ENCODE measurements at regions not wholly inside any gene's neighbourhood (a gene's known extent, or its start where the extent isn't known, plus 50 kb on each side); places are given as distances from the start of the nearest gene placed in this dataset.

DNA sequence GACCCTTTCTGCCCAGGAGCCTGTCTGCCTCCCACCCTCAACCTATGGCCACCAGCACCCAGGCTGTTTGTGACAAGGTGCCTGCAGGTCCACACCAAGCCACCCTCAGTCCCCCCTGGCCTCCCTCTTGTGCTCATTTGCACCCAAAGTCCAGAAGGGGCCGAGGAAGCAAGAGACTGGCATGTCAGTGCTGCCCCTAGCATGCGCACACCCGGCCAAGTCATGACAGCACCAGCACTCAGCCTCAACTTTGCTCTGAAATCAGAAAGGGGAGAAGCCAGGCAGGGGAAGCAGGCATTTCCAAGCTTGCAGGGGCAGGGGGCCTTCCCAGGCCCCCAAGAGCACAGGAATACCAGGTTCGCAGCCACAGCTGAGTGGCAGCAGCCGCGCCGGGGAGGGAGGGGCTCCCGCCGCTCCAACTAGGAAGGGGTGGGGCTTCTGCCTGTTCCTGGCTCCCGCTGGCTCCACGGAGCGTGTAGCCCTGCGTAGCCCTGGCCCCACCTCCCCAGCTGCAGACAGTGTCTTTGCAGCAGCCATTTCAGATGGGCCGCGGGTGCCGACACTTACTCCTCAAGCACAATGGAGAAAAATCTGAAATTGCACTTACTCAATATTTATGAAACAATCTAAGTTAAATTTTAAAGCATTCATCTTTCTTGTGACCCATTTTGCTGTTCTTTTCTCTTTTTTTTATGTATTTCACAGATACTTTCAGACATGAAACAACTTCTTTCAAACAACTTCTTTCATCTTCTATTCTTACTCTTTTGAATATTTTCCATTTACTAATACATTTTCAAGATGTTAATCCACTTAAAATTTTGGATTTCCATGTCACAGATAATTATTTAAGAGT is 54.9 kb upstream of the ABCB5 start:
- Mint-ChIP-seq H3K27me3 (ENCODE audit: low read depth) (no peaks in the 10 kb centered on the region), H3K4me3 (no peak overlapping the region), H3K36me3 (no peaks in the 10 kb centered on the region), H3K27ac (no peak overlapping the region), H3K9me3 (peaks cover 12% of the 10 kb centered on the region), H3K4me1 (peaks cover 11% of the 10 kb centered on the region)
- TF ChIP-seq, protein P1, sequence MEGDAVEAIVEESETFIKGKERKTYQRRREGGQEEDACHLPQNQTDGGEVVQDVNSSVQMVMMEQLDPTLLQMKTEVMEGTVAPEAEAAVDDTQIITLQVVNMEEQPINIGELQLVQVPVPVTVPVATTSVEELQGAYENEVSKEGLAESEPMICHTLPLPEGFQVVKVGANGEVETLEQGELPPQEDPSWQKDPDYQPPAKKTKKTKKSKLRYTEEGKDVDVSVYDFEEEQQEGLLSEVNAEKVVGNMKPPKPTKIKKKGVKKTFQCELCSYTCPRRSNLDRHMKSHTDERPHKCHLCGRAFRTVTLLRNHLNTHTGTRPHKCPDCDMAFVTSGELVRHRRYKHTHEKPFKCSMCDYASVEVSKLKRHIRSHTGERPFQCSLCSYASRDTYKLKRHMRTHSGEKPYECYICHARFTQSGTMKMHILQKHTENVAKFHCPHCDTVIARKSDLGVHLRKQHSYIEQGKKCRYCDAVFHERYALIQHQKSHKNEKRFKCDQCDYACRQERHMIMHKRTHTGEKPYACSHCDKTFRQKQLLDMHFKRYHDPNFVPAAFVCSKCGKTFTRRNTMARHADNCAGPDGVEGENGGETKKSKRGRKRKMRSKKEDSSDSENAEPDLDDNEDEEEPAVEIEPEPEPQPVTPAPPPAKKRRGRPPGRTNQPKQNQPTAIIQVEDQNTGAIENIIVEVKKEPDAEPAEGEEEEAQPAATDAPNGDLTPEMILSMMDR (IDR thresholded peaks at IDR 0.05; ENCODE audit: unreplicated experiment): no peak
- DNase-seq (ENCODE audit: low spot score in 2 of 2, unreplicated experiment in 2 of 2): no peak

DNA sequence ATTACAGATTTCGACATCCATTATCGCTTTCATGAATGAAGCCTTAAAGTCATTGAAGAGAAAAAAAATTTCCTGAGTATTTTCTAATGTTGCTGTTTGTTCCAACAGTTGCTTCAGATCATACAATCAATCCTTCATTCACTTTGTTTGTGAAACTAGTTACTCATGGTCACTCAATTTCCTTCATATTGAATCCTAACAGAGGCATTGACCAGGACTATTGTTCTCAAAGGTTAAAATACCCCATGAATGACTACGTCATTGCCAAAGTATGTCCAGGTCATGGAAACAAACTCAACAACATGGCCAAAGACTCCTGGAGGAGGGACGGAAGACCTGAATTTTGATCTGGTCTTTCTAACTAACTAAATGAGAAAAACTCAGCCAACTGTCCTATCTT is 54.0 kb upstream of the ABCB5 start:
- DNase-seq (ENCODE audit: low spot score in 2 of 2, unreplicated experiment in 2 of 2): no peak
- Mint-ChIP-seq H3K4me3 (no peak overlapping the region), H3K36me3 (no peaks in the 10 kb centered on the region), H3K27ac (no peak overlapping the region), H3K4me1 (peaks cover 11% of the 10 kb centered on the region), H3K27me3 (ENCODE audit: low read depth) (no peaks in the 10 kb centered on the region), H3K9me3 (peaks cover 18% of the 10 kb centered on the region)
- TF ChIP-seq, protein P1 (IDR thresholded peaks at IDR 0.05; ENCODE audit: unreplicated experiment): no peak

DNA sequence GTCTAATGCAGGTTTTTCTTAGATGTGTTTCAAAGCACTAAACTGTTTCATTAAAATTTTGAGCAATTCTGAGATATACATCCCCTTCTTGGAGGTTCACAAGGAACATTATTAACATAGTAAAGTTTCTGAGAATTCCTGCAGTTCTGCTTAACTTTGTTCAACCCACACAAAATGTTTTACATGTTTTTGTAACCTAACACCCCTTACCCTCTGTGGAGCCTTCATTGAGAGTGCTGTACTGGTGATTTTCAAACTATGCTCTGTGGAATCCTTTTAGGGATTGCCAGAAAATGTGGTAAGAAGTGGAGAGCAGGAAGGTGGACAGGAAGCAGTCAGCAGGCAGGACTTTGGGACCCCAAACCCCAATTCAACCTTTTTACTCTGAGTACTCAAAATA is 53.6 kb upstream of the ABCB5 start:
- Mint-ChIP-seq H3K27me3 (ENCODE audit: low read depth) (no peaks in the 10 kb centered on the region), H3K27ac (no peak overlapping the region), H3K36me3 (no peaks in the 10 kb centered on the region), H3K9me3 (peaks cover 22% of the 10 kb centered on the region), H3K4me1 (peaks cover 11% of the 10 kb centered on the region), H3K4me3 (no peak overlapping the region)
- no peak for DNase-seq (ENCODE audit: low spot score in 2 of 2, unreplicated experiment in 2 of 2)
- TF ChIP-seq, protein P1 (IDR thresholded peaks at IDR 0.05; ENCODE audit: unreplicated experiment): no peak

DNA sequence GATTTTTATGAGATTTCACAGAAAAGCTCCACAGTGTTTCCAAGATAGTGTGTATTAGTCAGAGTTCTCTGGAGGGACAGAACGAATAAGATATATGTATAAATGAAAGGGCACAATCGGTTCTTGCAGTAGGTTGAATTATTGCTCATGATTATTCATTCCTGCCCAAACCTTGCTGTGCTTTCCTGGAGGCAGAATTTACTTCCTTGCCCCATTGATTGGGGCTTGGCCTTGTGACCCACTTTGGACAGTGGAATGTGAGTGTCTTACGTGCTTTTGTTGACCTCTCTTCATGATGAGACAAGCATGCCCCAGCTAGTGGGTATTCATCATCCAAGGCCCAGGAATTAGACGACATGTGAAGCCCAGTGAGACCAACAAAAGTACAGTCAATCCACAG is 53.0 kb upstream of the ABCB5 start:
- peaks cover 28% of the 10 kb centered on the region for H3K9me3 Mint-ChIP-seq
- no peak for DNase-seq (ENCODE audit: low spot score in 2 of 2, unreplicated experiment in 2 of 2)
- H3K27ac Mint-ChIP-seq: no peak overlapping the region
- no peak overlapping the region for H3K4me3 Mint-ChIP-seq
- peaks cover 11% of the 10 kb centered on the region for H3K4me1 Mint-ChIP-seq
- TF ChIP-seq, protein P1 (IDR thresholded peaks at IDR 0.05; ENCODE audit: unreplicated experiment): no peak
- no peaks in the 10 kb centered on the region for H3K27me3 Mint-ChIP-seq (ENCODE audit: low read depth)
- peaks cover 2% of the 10 kb centered on the region for H3K36me3 Mint-ChIP-seq
